GM19468 (cell line): ENCODE measurements at regions not wholly inside any gene's neighbourhood (a gene's known extent, or its start where the extent isn't known, plus 50 kb on each side); places are given as distances from the start of the nearest gene placed in this dataset.
"Not testable (repeated sequence)": the region's sequence is repeated elsewhere in the genome, so short reads cannot be mapped to it uniquely, and the experiment has no call there.

ENCODE experiments used
- ATAC-seq: cut with Tn5 transposase; IDR thresholded peaks from one replicate; pipeline ENCODE4 v1.9.1; 2021; ENCODE audit warnings: mild to moderate bottlenecking, moderate library complexity, moderate number of reproducible peaks; ENCODE audit not compliant: unreplicated experiment; ENCODE audit errors: extremely low read depth

DNA sequence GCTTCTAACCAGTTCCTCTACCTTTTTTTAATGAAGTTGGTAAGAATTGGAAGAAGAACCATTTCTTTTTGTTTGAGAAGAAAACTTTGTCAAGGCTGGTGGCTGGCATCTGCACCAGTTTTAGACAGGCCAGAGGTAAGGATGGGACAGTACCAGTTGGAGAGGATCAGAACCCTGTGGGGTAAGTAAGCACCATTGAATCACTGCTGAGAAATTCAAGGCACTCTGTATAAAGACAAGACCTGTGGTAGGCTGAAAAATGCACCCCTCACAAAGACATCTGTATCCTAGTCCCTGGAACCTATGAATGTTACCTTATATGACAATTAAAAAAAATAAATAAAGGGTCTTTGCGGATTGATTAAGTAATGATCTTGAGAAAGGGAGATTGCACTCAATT is 166.7 kb upstream of the NRP1 start:
- ATAC-seq = no peak

DNA sequence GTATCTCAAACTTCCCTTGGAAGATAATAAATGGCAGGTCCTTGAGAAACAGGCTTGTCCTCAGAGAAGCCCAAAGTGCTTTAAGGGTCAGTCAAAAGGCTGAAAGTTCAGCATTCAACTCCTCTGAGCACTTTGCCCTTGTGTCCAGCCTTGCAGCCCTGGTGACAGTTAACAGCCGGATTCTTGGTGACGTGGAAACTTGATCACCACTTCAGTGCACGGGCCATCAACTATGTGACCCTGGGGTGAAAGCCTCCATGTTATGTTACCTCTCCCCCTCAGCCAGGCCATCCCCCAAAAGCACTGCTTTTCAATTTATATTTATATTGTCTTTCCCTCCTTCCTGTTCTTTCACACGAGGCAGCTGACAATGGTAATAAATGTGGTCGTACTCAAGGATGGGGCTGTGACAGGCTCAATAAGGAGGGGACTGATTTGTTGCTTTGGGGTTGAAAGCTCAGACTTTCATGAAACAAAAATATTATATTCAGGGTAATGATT is 164.0 kb upstream of the NRP1 start:
- ATAC-seq = no peak

DNA sequence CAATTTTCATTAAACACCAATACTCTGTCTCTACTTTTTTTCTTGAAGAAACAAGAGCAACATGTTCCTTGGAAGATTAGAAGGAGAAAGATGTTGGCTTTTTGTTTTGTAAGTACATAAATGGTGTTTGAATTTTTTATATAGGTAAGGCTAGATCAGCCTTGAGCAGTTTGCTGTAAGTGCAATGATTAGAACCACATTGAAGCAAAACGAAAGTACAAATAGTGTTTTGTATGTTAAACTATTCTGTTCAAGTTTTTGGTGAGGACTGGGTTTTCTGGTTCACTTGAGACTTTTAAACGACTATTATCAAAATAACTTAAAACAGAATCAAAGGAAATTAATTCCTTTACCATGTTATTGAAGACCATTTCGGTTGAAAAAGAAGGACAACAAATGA is 162.9 kb upstream of the NRP1 start:
- ATAC-seq = no peak

DNA sequence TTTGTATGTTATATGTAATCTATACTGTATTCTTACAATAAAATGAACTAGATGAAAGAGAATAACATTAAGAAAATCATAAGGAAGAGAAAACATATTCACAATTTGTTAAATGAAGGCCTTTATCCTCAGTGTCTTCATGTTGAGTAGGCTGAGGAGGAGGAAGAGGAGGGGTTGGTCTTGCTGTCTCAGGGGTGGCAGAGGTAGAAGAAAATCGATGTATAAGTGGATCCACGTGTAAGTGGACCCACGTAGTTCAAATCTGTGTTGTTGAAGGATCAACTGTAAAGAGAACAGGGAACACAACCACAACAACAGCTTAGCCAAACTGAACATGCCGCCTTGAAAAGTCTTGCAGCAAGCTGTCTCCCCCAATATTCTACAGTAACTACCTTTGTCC is 161.6 kb upstream of the NRP1 start:
- no peak for ATAC-seq

DNA sequence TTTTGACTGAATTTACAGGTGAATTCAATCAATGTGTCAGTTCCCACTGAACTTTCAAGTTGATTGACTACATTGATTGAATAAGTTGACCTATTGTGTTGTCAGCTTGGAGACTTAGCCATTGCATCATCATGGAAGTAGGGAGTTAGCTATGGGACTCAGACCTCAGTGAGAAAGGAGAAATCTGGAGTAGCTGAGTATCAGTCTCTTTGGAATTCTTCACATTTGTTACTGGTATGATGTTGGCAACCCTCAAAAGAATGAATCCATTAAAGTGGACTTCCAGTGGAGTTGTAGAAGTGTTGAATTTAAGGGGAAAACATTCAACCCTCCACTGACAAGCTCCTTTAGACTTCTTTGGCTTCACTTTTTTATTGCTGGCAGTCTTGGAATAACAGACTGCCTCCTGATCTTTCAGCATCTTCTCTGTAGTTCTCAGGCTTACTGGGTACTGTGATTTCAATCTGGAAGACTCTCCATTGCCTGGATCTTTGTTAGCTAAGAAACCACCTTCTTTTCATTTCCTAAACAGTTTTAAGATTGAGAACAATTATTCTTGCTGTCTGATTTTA is 160.3 kb upstream of the NRP1 start:
- ATAC-seq = no peak

- ATAC-seq = no peak
Observed at GRCh38 chr10:33493978-33494377, 159.5 kb upstream of the NRP1 start.

DNA sequence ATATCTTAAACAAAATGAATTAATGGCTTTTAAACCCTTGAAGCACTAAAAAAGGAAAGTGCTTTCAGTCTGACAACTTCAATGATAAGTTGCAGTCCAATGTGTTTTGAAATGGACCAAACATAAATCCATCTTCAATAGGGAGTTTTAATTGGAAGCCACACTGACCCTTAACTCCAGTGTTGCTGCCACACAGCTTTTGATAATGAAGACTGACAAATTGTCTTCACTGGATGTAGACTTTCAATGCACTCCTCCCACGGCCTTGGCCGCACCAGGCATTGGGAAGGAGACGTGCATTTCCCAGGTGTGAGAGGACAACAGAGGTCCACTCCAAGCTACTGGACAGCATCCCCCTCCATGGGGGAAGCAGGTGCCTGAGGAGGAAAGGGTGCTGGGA is 159.0 kb upstream of the NRP1 start:
- ATAC-seq = no peak

DNA sequence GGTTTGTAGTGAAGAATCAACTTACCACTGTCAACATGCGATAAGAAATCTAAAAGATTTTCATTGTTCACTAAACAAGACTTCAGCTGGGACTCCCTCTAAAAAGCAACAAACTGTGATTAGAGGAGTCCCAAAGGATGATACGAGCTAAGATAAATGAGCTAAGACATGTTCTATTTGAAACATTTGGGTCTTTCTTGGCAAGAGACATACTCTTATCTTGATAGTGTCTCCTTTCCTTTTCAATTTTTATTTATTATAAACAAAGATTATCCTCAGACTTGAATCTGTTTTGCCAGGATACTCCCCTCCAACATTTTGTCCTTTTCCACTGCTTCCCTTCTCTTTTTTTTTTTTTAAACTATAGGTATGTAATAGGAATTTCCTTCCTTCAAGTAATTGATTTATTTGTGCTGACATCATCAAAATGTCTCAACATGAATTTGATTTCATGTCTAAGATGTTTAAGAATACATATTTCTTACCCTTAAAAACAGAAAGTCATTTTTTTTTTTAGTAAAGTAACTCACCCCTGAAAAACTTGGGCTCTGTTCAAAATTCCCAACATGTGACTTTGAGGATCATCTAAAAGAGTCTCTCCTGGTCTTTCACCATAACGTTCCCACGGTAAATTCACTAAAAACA is 158.4 kb upstream of the NRP1 start:
- ATAC-seq = no peak

DNA sequence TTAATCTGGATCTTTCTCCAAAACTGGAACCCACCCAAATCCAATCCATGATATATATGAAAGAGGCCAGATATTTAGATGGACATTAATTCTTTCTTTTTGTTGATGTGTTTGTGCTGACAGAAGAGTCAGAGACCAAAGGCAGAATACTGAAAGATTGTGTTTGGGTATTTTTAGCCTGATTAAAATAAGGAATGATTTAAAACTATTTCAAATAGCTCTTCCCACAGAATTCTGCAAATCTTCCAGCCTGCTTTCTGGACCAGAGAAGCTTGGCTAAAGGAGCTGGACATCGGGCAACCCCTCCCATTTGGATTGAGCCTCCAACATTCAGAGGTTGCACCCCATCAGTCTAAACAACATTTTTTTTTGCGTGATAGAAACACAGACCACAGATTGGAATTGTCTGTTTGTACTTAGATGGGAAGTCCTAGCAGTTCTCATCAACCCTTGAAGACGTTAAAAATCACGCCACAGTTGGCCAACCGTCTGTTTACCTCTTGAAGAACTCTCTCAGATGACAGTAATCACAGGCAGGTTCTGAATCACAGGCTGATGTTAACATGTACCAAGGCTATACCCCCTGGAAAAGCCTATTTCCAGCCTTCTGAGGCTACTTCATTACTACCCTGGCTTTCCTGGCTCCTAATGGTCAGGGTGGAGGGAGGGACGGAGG is 155.2 kb upstream of the NRP1 start:
- no peak for ATAC-seq

- no peak for ATAC-seq
Observed at GRCh38 chr10:33487014-33487776, 152.7 kb upstream of the NRP1 start.

DNA sequence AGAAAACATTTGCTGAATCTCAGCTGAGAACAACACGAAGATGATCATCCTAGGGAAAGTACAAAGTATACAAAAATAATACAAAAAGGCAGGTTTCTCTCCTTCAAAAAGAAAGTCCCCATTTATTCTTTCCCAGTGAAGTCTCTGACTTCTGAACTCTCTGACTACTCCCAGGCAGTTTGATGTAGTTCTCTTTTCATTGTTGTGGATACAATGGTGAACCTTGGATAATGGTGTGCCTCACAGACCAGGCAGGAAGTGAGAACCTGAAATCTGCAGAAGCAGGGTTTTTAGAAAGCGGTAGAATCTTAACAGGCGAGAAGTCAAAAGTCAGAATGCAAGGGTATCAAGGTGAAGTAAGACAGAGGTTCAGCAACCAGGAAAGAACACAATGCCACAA is 150.8 kb upstream of the NRP1 start:
- ATAC-seq = no peak

- no peak for ATAC-seq
Observed at GRCh38 chr10:33484787-33485186, 150.3 kb upstream of the NRP1 start.

DNA sequence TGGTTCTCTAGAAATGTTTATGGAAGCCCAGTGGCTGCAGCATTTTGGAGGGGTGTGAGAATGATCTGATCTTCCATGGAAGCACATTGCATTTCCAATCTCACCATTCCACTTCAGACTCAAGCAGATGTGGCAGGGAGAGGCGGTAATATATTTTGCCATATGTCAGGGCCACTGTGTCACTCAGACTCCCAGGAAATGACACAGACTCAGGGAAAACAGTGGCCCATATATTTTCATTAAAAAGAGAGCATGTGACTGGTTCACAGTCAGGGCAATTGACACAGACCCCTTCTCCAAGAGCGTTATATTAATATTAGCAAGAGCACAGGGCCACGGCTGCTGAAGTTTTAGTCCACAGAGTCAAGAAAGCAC is 149.3 kb upstream of the NRP1 start:
- ATAC-seq = no peak

DNA sequence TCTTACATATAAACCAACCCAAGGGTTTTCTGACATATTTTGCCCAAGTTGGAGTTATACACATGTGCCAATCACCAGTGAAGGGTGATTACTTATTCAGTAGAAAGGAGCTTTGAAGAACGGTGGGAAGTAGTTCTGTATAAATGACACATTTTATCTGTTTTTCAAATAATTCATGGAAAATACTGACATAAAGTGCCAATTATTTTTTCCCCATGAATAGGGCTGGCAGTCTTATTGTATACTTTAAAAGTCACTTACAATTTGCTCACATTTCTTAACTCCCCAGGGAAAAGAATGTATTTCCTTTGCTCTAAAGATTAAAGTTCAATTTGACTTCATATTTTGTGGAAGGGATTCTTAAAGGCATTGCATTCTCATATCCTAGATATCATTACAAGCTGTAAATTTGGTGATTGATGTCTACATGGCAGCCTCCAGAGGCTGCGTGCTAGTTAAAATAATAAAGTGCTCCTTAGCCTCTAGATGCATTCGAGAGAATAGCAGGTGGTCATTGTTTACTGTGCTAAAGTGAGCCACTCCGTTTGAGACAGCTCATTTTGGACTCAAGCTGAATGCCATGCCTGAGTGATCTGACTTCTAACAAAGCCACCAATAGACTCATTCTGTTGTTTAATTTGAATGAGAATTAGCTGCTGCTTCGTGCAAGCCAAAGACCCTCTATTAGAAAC is 148.8 kb upstream of the NRP1 start:
- ATAC-seq = no peak

- no peak for ATAC-seq
Observed at GRCh38 chr10:33482486-33482885, 148.0 kb upstream of the NRP1 start.

DNA sequence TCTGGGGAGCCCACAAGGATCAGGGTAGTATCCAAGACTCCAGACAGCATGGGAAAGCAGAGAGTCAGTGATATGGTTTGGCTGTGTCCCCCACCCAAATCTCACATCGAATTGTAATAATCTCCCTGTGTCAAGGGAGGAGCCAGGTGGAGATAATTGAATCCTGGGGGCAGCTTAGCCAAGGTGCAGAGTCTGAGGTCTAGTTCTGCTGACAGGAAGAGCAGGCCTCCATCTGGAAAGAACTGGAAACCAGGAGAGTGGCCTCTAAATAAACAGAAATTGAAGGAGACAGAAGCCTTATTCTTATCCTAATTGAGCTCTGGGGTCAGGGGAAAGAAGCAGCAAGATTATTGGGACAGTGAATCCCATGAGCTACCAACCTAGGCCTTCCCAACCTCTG is 146.7 kb upstream of the NRP1 start:
- ATAC-seq = no peak

- ATAC-seq = not testable (repeated sequence)
Observed at GRCh38 chr10:33480417-33480816, 145.9 kb upstream of the NRP1 start.

DNA sequence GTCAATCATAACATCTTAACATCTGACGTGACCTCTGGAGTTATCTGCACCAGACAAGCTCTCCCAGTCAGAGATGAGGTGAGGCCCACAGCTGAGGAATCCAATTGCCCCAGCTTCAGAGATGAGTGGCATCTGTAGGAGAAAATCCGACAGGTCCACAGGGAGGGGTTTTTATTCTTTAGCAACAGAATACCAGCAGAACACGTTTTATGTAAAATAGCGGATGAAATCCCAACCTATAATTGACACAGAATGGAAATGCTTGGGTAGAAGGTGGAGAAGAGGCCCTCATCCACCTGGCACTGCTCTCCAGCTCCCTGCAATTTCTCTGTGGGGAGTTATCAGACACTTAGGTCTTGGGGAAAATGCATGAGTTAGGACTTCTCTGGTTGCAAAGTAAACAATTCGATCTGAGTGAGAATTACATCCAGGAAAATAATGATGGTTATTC is 144.2 kb upstream of the NRP1 start:
- ATAC-seq = no peak

- no peak for ATAC-seq
Observed at GRCh38 chr10:33478089-33478674, 143.7 kb upstream of the NRP1 start.
